ENCODE measurements at regions not wholly inside any gene's neighbourhood (a gene's known extent, or its start where the extent isn't known, plus 50 kb on each side); places are given as distances from the start of the nearest gene placed in this dataset.

- Histone ChIP-seq H3K36me3 (no peaks in the 10 kb centered on the region), H3K27me3 (no peaks in the 10 kb centered on the region), H3K9me3 (no peaks in the 10 kb centered on the region), H3K4me1 (no peaks in the 10 kb centered on the region), H3K4me3 (no peak overlapping the region), H3K27ac (replicated peaks in 1 of 4) (no peak overlapping the region)
- TF ChIP-seq POLR2AphosphoS5 (IDR thresholded peaks at IDR 0.05) (no peak), CTCF (IDR thresholded peaks at IDR 0.05) (no peak), POLR2A (IDR thresholded peaks at IDR 0.05; ENCODE audit: low read depth) (no peak), EP300 (IDR thresholded peaks at IDR 0.05) (no peak)
- no peak for DNase-seq (ENCODE audit: extremely low spot score)
- intact Hi-C loops (cut with DNase I): no loop called here
- 38% methylated on average over 2 of the region's 2 CpGs for WGBS
Measured at GRCh38 chrX:14094191-14094590, 64.5 kb upstream of the GEMIN8 start.

- Histone ChIP-seq H3K9me3 (no peaks in the 10 kb centered on the region), H3K27ac (replicated peaks in 1 of 4) (no peak overlapping the region), H3K27me3 (no peaks in the 10 kb centered on the region), H3K4me3 (no peak overlapping the region), H3K4me1 (no peaks in the 10 kb centered on the region), H3K36me3 (no peaks in the 10 kb centered on the region)
- TF ChIP-seq POLR2AphosphoS5 (IDR thresholded peaks at IDR 0.05): no peak
- no peak for TF ChIP-seq POLR2A (IDR thresholded peaks at IDR 0.05; ENCODE audit: low read depth)
- no peak for TF ChIP-seq EP300 (IDR thresholded peaks at IDR 0.05)
- TF ChIP-seq CTCF (IDR thresholded peaks at IDR 0.05): no peak
- no peak for DNase-seq (ENCODE audit: extremely low spot score)
- intact Hi-C loops (cut with DNase I): no loop called here
- 77% methylated on average over 1 of the region's 1 CpG for WGBS
Measured at GRCh38 chrX:14084466-14084865, 54.8 kb upstream of the GEMIN8 start.

GRCh38 chrX:14083783-14084182, 54.1 kb upstream of the GEMIN8 start:
- Histone ChIP-seq H3K4me3 (no peak overlapping the region), H3K27me3 (no peaks in the 10 kb centered on the region), H3K4me1 (no peaks in the 10 kb centered on the region), H3K9me3 (no peaks in the 10 kb centered on the region), H3K27ac (replicated peaks in 1 of 4) (no peak overlapping the region), H3K36me3 (no peaks in the 10 kb centered on the region)
- intact Hi-C loops (cut with DNase I): no loop called here
- DNase-seq (ENCODE audit: extremely low spot score): no peak
- TF ChIP-seq EP300 (IDR thresholded peaks at IDR 0.05): no peak

- WGBS: 52% methylated on average over 2 of the region's 2 CpGs
- Histone ChIP-seq H3K27me3 (no peaks in the 10 kb centered on the region), H3K36me3 (no peaks in the 10 kb centered on the region), H3K4me3 (no peak overlapping the region), H3K9me3 (no peaks in the 10 kb centered on the region), H3K27ac (replicated peaks in 1 of 4) (no peak overlapping the region), H3K4me1 (no peaks in the 10 kb centered on the region)
- intact Hi-C loops (cut with DNase I): no loop called here
- no peak for DNase-seq (ENCODE audit: extremely low spot score)
- TF ChIP-seq CTCF (IDR thresholded peaks at IDR 0.05) (no peak), POLR2AphosphoS5 (IDR thresholded peaks at IDR 0.05) (no peak), EP300 (IDR thresholded peaks at IDR 0.05) (no peak), POLR2A (IDR thresholded peaks at IDR 0.05; ENCODE audit: low read depth) (no peak)
Measured at GRCh38 chrX:14079891-14080430, 50.3 kb upstream of the GEMIN8 start.

All from esophagus muscularis mucosa (tissue), 4 donors.